Retina (tissue), 1 donor: ENCODE measurements at regions not wholly inside any gene's neighbourhood (a gene's known extent, or its start where the extent isn't known, plus 50 kb on each side); places are given as distances from the start of the nearest gene placed in this dataset.
"Not testable (repeated sequence)": the region's sequence is repeated elsewhere in the genome, so short reads cannot be mapped to it uniquely, and the experiment has no call there.

ENCODE experiments used
- DNase-seq: peaks from one replicate; pipeline ENCODE4 v3.0.0-alpha.2; 2016

- no peak for DNase-seq
Observed at GRCh38 chr9:25830381-25830780, 152.1 kb upstream of the TUSC1 start.

- DNase-seq = no peak
Observed at GRCh38 chr9:25827626-25828025, 149.4 kb upstream of the TUSC1 start.

DNA sequence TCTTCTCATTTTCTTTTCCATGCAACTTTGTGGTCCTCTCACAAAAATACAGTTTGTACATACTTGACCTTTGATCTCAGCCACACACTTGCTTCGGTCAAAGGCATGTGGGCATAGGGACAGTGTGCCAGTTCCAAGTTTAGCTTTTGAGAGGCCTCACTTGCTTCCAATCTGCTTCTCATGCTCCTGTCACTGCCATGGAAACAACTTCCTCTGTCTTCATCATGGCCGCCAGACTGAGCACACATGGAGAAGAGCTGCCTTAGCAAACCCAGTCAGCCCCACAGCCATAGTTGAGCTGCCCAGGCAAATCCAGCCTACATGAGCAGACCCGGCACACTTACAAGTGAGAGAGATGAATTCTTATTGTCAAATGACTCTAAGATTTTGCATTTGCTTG, 138.2 kb upstream of the TUSC1 start:
- no peak for DNase-seq

GRCh38 chr9:25814023-25814422, 135.8 kb upstream of the TUSC1 start:
- no peak for DNase-seq

DNA sequence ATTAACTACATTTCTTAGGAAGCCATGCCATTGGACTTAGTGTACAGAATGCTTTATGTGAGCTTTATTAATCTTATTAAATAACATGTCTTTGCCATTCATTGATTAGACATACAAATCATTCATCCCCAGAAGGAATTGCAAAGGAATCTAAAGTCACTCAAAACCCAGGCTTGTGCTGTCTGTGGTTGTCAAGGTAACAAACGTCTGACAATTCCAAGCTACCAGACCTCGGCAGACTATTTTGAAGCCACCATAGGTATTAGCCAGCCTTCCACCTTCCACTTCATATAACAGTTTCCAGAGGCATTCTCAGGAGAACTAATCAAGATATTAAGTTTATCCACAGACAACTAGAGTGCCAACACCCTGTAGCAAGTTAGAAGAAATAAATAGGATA, 135.2 kb upstream of the TUSC1 start:
- no peak for DNase-seq

- no peak for DNase-seq
Observed at GRCh38 chr9:25808554-25808953, 130.3 kb upstream of the TUSC1 start.

DNA sequence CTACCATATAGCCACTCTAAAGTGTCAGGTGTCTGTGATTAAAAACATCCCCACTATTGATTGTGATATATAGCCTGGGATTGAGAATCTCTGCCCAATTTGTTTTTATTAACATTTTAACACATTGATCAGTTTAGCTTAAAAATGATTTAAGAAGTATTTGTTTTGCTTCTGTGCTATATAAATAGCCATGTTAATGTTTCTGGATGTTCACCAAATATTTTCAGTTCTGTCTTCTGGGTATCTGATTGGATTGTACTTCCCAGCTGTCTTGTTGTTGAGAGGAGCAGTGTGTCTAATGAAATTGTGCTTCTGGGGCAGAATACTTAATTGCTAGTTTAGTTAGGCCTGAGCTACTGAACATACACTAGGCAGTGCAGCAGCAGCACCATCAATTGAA, 126.6 kb upstream of the TUSC1 start:
- no peak for DNase-seq

GRCh38 chr9:25801989-25802388, 123.7 kb upstream of the TUSC1 start:
- not testable (repeated sequence) for DNase-seq

GRCh38 chr9:25773805-25774204, 95.6 kb upstream of the TUSC1 start:
- DNase-seq = no peak

GRCh38 chr9:25755951-25756350, 77.7 kb upstream of the TUSC1 start:
- DNase-seq = no peak

- DNase-seq = peak; percentile 1
Observed at GRCh38 chr9:25752398-25752797, 74.2 kb upstream of the TUSC1 start.

GRCh38 chr9:25742256-25742655, 64.0 kb upstream of the TUSC1 start:
- DNase-seq = peak; percentile 19

GRCh38 chr9:25733336-25733982, 55.2 kb upstream of the TUSC1 start:
- DNase-seq = no peak

DNA sequence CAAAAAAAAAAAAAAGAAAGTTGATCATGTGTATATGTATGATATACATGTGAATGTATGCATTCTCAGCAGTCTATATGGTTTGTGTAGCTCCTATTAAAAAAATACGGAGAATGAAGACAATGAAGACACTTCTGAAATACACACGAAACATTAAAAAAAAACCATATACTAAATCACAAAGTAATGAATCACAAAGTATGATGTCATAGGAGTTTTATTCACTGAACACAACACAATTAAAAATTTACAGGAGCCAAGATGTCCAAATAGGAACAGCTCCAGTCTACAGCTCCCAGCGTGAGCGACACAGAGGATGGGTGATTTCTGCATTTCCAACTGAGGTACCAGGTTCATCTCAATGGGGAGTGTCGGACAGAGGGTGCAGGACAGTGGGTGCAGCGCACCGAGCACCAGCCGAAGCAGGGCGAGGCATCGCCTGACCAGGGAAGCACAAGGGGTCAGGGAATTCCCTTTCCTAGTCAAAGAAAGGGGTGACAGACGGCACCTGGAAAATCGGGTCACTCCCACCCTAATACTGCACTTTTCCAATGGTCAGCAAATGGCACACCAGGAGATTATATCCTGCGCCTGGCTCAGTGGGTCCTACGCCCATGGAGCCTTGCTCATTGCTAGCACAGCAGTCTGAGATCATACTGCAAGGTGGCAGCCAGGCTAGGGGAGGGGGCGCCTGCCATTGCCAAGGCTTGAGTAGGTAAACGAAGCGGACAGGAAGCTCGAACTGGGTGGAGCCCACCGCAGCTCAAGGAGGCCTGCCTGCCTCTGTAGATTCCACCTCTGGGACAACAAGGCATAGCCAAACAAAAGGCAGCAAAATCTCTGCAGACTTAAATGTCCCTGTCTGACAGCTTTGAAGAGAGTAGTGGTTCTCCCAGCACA, 53.9 kb upstream of the TUSC1 start:
- DNase-seq = not testable (repeated sequence)
